ENCODE measurements at regions not wholly inside any gene's neighbourhood (a gene's known extent, or its start where the extent isn't known, plus 50 kb on each side); places are given as distances from the start of the nearest gene placed in this dataset.

- intact Hi-C loops (cut with micrococcal nuclease) = no loop called here
Measured at GRCh38 chr18:64403784-64404503, 255.1 kb upstream of the LINC00305 start.

GRCh38 chr18:64402636-64403035 is 253.7 kb upstream of the LINC00305 start:
- Histone ChIP-seq H3K4me3 (ENCODE audit: low read length) (no peak overlapping the region), H3K27me3 (ENCODE audit: control insufficient read depth, insufficient read depth, low read length) (no peaks in the 10 kb centered on the region), H3K9me3 (ENCODE audit: control insufficient read depth, insufficient read depth, low read length) (no peaks in the 10 kb centered on the region), H3K27ac (ENCODE audit: low read length) (no peak overlapping the region), H3K4me1 (ENCODE audit: control insufficient read depth, insufficient read depth, low read length) (no peaks in the 10 kb centered on the region), H3K36me3 (ENCODE audit: control insufficient read depth, insufficient read depth, low read length) (no peaks in the 10 kb centered on the region)
- ATAC-seq (no peak), DNase-seq (no peak)
- Mint-ChIP-seq H3K4me1 (no peaks in the 10 kb centered on the region), H3K9me3 (peaks cover 5 to 12% of the 10 kb centered on the region in 2 donors), H3K36me3 (peaks cover 6% of the 10 kb centered on the region), H3K4me3 (no peak overlapping the region), H3K27me3 (ENCODE audit: low read depth in 2 of 2) (no peaks in the 10 kb centered on the region), H3K27ac (no peak overlapping the region)
- intact Hi-C loops (cut with micrococcal nuclease) = no loop called here
- WGBS (ENCODE audit: insufficient coverage) = 72% methylated on average over 1 of the region's 1 CpG
- TF ChIP-seq CTCF (IDR thresholded peaks at IDR 0.05) = no peak

More at GRCh38 chr18:64403784-64404503, 255.1 kb upstream of the LINC00305 start:
- Mint-ChIP-seq H3K4me3 (no peak overlapping the region), H3K4me1 (no peaks in the 10 kb centered on the region), H3K27me3 (ENCODE audit: low read depth in 2 of 2) (no peaks in the 10 kb centered on the region), H3K9me3 (peaks cover 5 to 12% of the 10 kb centered on the region in 2 donors), H3K36me3 (peaks cover 6% of the 10 kb centered on the region), H3K27ac (no peak overlapping the region)
- TF ChIP-seq CTCF (IDR thresholded peaks at IDR 0.05) = no peak
- ATAC-seq (no peak), DNase-seq (no peak)
- H3K4me3 ChIP-seq (ENCODE audit: low read length) = no peak overlapping the region
- WGBS (ENCODE audit: insufficient coverage) = no CpG with 5 or more reads among the region's 2 CpGs
- no peaks in the 10 kb centered on the region for H3K4me1 ChIP-seq (ENCODE audit: control insufficient read depth, insufficient read depth, low read length)
- H3K27ac ChIP-seq (ENCODE audit: low read length) = no peak overlapping the region
- no peaks in the 10 kb centered on the region for H3K36me3 ChIP-seq (ENCODE audit: control insufficient read depth, insufficient read depth, low read length)
- H3K27me3 ChIP-seq (ENCODE audit: control insufficient read depth, insufficient read depth, low read length) = no peaks in the 10 kb centered on the region
- no peaks in the 10 kb centered on the region for H3K9me3 ChIP-seq (ENCODE audit: control insufficient read depth, insufficient read depth, low read length)

GRCh38 chr18:64401268-64402060 is 252.6 kb upstream of the LINC00305 start:
- Histone ChIP-seq H3K27ac (ENCODE audit: low read length) (no peak overlapping the region), H3K4me1 (ENCODE audit: control insufficient read depth, insufficient read depth, low read length) (no peaks in the 10 kb centered on the region), H3K4me3 (ENCODE audit: low read length) (no peak overlapping the region), H3K36me3 (ENCODE audit: control insufficient read depth, insufficient read depth, low read length) (no peaks in the 10 kb centered on the region), H3K9me3 (ENCODE audit: control insufficient read depth, insufficient read depth, low read length) (no peaks in the 10 kb centered on the region), H3K27me3 (ENCODE audit: control insufficient read depth, insufficient read depth, low read length) (no peaks in the 10 kb centered on the region)
- no peak for TF ChIP-seq CTCF (IDR thresholded peaks at IDR 0.05)
- no CpG with 5 or more reads among the region's 1 CpG for WGBS (ENCODE audit: insufficient coverage)
- intact Hi-C loops (cut with micrococcal nuclease) = no loop called here
- peaks cover 6% of the 10 kb centered on the region for H3K36me3 Mint-ChIP-seq
- ATAC-seq (no peak), DNase-seq (no peak)
- no peaks in the 10 kb centered on the region for H3K4me1 Mint-ChIP-seq
- no peak overlapping the region for H3K4me3 Mint-ChIP-seq
- H3K9me3 Mint-ChIP-seq = peaks cover 5 to 16% of the 10 kb centered on the region in 2 donors
- H3K27ac Mint-ChIP-seq = no peak overlapping the region
- no peaks in the 10 kb centered on the region for H3K27me3 Mint-ChIP-seq (ENCODE audit: low read depth in 2 of 2)

All from natural killer cell (primary cell).